Tibial nerve (tissue), 4 donors: ENCODE measurements at regions not wholly inside any gene's neighbourhood (a gene's known extent, or its start where the extent isn't known, plus 50 kb on each side); places are given as distances from the start of the nearest gene placed in this dataset.

ENCODE experiments used
- CTCF ChIP-seq, 5 experiments: fragments of 200-600 bp in 3 of 5; fragments of 450-650 bp in 2 of 5; sonication (generic) in 3 of 5; IDR thresholded peaks; one replicate each; pipeline ENCODE4 v1.5.1; 2016 to 2019; ENCODE audit warnings: antibody characterized with exemption in 5 of 5, mild to moderate bottlenecking in 3 of 5, moderate library complexity in 2 of 5
- EP300 ChIP-seq, 2 donors: sonication (generic); formaldehyde crosslinking; IDR thresholded peaks; one replicate each; pipeline ENCODE4 v1.6.1; 2017; ENCODE audit warnings: antibody characterized with exemption in 2 of 2, mild to moderate bottlenecking in 1 of 2
- POLR2A ChIP-seq, 2 donors: fragments of 450-650 bp; IDR thresholded peaks; one replicate each; pipeline ENCODE4 v1.6.1; 2017; ENCODE audit warnings: antibody characterized with exemption in 2 of 2, mild to moderate bottlenecking in 2 of 2, moderate library complexity in 2 of 2

DNA sequence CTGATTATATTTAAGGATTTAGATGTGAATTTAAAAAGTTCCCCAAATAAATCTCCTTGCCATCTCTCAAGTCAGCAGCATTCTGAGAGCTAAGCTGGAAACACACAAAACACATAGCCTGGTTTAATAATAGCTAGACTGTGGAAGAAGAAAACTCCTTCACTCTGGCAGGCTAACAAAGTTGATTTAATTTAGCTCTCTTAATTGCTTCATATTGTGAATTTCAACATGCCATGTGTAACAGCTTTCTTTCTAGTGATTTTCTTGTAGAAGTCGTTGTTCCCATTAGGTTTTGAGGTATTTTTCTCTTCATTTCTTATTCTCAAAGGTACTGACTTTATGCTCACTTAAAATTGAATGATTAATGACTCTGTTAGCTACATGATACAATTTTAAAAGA, 216.8 kb upstream of the AKR1E2 start:
- TF ChIP-seq CTCF (IDR thresholded peaks at IDR 0.05) (no peak), POLR2A (IDR thresholded peaks at IDR 0.05) (no peak), EP300 (IDR thresholded peaks at IDR 0.05) (no peak)
